ENCODE measurements at regions not wholly inside any gene's neighbourhood (a gene's known extent, or its start where the extent isn't known, plus 50 kb on each side); places are given as distances from the start of the nearest gene placed in this dataset.

DNA sequence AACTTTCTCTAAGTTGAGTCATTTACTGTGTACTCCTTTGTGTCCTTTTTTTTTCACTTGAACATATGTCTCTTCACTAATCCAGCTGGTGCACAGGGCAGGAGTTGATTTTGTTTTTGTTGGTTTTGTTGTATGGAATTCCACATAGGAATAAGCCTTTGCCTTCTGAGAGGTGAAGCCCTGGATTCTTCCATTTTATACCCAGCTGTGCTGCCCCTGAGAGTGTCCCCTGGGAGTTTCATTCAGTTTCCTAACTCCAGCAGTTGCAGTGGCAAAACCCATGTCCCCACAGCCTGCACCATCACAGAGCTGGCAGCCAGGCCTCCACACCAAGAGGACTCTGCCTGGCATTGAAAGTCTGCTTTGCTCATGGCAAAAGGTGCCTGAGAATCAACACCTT lies 107.3 kb upstream of the SYNDIG1 start:
- TF ChIP-seq CTCF (IDR thresholded peaks at IDR 0.05) (no peak), POLR2A (IDR thresholded peaks at IDR 0.05) (no peak)

Measured in Peyer's patch (tissue), 4 donors.